ENCODE measurements at regions not wholly inside any gene's neighbourhood (a gene's known extent, or its start where the extent isn't known, plus 50 kb on each side); places are given as distances from the start of the nearest gene placed in this dataset.

GRCh38 chr1:181213056-181213455 lies 124.6 kb downstream of the IER5 start:
- Histone ChIP-seq H3K4me2 (ENCODE audit: low read depth, low read length) (no peak overlapping the region), H3K9me3 (ENCODE audit: low read length) (no peaks in the 10 kb centered on the region), H3K4me3 (replicated peaks in 1 of 3; ENCODE audit: insufficient read depth in 1 of 3, low read depth in 2 of 3, low read length in 3 of 3) (no peak overlapping the region), H2AFZ (ENCODE audit: low read length) (no peak overlapping the region), H3K79me2 (ENCODE audit: insufficient read depth, low read length) (no peaks in the 10 kb centered on the region), H4K20me1 (ENCODE audit: insufficient read depth, low read length) (no peaks in the 10 kb centered on the region), H3K9ac (ENCODE audit: insufficient read depth, low read depth, low read length) (no peak overlapping the region), H3K27me3 (ENCODE audit: control insufficient read depth in 1 of 2, insufficient read depth in 2 of 2, low read length in 2 of 2) (peaks cover 0 to 17% of the 10 kb centered on the region in 2 experiments; a peak in 3 of 5 replicates), H3K4me1 (ENCODE audit: insufficient read depth, low read length) (no peaks in the 10 kb centered on the region), H3K27ac (ENCODE audit: extremely low read length, insufficient read depth, low read length) (no peak overlapping the region), H3K36me3 (replicated peaks in 1 of 2; ENCODE audit: control insufficient read depth in 1 of 2, insufficient read depth in 2 of 2, low read length in 2 of 2) (no peaks in the 10 kb centered on the region)
- ATAC-seq (no peak), DNase-seq (ENCODE audit: low spot score) (no peak), FAIRE-seq (no peak)
- in situ Hi-C loops (cut with HindIII; ENCODE audit: extremely low pct_ligation_motif_present, low pct_unique_long_range_greater_than_20kb) (no loop called here), intact Hi-C loops (cut with micrococcal nuclease; ENCODE audit: unreplicated experiment) (no loop called here)
- ChIA-PET CTCF (ENCODE audit: low intra/inter-chr PET ratio, low total read pairs) (no interaction called here), POLR2A (no interaction called here)
- BruUV-seq (replicated peaks): no TSS peak
- whole genome bisulfite sequencing (ENCODE audit: low lambda C conversion rate): 8% methylated on average over 3 of the region's 3 CpGs
- no peak for TF ChIP-seq ATF3 (CRISPR knock-in tag; IDR thresholded peaks at IDR 0.05)
- no peak for TF ChIP-seq ZNF607 (CRISPR knock-in tag; IDR thresholded peaks at IDR 0.05; ENCODE audit: borderline replicate concordance)
- no peak for TF ChIP-seq CHD4 (IDR thresholded peaks at IDR 0.05; ENCODE audit: borderline replicate concordance, low read length)
- TF ChIP-seq MEIS1 (CRISPR knock-in tag; IDR thresholded peaks at IDR 0.05; ENCODE audit: borderline replicate concordance): no peak
- no peak for TF ChIP-seq HMGXB4 (CRISPR knock-in tag; IDR thresholded peaks at IDR 0.05; ENCODE audit: borderline replicate concordance in 1 of 2, low read depth in 1 of 2)
- TF ChIP-seq ZNF451 (CRISPR knock-in tag; IDR thresholded peaks at IDR 0.05): no peak
- no peak for TF ChIP-seq TEF (CRISPR knock-in tag; IDR thresholded peaks at IDR 0.05)
